ENCODE measurements at regions not wholly inside any gene's neighbourhood (a gene's known extent, or its start where the extent isn't known, plus 50 kb on each side); places are given as distances from the start of the nearest gene placed in this dataset.

DNA sequence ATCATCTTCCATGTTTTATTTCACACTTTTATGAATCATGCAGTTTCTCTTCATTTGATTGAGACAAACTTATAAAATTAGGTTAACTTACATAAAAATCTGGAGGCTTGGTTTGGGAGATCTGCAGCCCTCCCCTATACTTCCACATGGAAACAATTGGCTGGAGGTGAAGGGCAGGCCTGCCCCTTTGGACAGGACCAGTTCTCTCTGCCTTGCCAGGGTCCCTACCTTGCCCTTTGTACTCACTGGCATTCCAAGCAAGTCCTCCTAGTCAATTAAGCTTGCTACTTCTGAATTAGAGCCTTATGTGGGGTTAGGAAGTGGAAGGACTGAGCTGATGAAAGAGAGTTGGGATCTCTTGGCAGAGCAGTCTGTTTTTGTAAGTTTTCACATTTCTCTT, 257.3 kb downstream of the GAS1 start:
- TF ChIP-seq, protein P1, sequence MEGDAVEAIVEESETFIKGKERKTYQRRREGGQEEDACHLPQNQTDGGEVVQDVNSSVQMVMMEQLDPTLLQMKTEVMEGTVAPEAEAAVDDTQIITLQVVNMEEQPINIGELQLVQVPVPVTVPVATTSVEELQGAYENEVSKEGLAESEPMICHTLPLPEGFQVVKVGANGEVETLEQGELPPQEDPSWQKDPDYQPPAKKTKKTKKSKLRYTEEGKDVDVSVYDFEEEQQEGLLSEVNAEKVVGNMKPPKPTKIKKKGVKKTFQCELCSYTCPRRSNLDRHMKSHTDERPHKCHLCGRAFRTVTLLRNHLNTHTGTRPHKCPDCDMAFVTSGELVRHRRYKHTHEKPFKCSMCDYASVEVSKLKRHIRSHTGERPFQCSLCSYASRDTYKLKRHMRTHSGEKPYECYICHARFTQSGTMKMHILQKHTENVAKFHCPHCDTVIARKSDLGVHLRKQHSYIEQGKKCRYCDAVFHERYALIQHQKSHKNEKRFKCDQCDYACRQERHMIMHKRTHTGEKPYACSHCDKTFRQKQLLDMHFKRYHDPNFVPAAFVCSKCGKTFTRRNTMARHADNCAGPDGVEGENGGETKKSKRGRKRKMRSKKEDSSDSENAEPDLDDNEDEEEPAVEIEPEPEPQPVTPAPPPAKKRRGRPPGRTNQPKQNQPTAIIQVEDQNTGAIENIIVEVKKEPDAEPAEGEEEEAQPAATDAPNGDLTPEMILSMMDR (IDR thresholded peaks at IDR 0.05; ENCODE audit: low read depth, low read length) = no peak
- no peak for TF ChIP-seq EZH2phosphoT487 (IDR thresholded peaks at IDR 0.05; ENCODE audit: low read depth)
